CD4-positive, alpha-beta T cell treated with Interleukin-10 for 1 hour (primary cell): ENCODE measurements at regions not wholly inside any gene's neighbourhood (a gene's known extent, or its start where the extent isn't known, plus 50 kb on each side); places are given as distances from the start of the nearest gene placed in this dataset.

Source experiments
- DNase-seq: peaks from one replicate; pipeline ENCODE4 v3.0.0-alpha.2; 2020

DNA sequence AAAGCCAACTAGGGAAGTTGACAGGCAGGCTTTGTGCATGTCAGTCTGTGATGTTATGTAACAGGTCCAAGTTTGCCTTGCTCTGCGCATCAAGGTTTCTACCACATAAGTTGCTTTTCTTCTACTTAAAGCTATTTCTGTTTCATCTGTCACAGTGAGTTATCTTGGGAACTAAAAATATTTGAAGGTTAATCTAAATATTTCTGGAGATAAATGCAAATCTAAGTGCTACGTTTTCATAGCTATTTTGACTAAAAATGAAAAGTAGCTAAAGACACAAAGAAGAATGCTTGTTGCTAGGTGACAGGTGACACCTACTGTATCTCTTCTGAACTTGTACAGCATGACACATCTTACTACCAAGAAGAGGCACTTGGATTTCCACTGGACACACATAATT is 135.6 kb downstream of the KLF12 start:
- no peak for DNase-seq

DNA sequence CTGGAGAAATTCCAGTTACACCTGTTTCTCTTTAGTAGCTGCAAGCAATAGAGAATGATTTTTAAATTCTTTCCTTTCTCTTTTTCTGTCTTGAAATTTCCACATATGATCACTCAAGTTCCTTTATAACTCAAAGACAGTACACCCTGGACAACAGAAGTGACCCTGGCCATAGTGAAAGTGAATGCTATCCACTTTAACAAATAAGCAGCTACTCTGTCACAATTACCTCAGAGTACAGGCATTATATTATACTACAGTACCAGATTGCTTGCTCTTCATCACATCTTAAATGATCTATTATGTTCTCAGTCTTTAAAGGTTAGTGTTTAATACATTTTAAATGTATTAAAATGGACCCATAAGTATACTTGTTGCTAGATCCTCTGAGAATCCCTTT is 136.2 kb downstream of the KLF12 start:
- no peak for DNase-seq

DNA sequence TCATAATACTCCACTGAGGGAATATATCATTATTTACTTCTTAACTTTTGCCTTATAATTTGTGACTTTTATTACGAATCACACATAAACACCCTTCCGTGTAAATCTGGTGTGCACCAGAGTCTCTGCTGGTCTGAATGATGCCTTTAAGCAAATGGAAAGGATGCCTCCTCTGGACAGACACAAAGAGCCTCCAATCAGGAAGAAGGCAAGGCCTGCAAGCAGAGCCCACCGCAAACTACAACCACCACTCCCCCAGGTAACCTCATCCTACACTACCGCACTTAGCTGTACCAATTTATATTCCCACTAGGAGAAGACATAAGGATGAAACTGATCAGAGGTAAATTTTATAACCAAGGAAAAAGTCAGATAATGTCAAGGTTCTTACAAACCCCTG is 137.6 kb downstream of the KLF12 start:
- no peak for DNase-seq

DNA sequence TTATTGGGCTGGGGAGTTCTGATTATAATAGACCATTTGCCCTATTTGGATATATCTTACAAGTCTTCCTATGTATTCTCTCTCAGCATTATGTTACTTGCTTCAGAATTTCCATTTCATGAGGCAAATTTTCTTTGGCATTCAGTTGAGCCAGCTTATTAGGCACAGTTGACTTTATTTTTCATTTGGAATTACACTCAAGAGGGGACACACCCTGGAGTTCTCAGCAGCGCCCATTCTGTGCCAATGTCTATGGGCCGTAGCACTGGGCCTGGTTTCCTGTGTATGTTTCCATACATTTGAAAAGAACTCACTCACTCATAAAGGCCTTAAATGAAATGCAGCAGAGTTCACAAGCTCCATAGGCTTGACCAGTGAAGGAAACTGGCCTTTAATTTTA is 138.5 kb downstream of the KLF12 start:
- no peak for DNase-seq

DNA sequence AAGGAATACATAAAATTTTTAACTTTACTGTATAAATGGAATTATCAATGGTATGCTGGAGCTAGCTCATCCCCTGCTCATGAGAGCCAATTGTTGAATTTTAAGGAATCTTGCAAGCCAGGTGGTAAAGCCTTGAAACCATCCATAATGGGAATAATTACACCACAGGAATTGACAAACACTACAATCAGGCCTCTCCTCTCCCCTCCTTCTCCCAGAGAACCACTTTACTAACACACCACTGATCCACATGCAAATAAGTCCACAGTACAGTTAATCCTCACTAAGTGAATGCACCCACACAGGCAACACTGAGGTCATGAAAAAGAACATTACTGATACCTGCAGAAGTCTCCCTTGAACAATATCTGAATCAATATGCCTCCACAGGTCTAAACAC is 140.5 kb downstream of the KLF12 start:
- DNase-seq: no peak

DNA sequence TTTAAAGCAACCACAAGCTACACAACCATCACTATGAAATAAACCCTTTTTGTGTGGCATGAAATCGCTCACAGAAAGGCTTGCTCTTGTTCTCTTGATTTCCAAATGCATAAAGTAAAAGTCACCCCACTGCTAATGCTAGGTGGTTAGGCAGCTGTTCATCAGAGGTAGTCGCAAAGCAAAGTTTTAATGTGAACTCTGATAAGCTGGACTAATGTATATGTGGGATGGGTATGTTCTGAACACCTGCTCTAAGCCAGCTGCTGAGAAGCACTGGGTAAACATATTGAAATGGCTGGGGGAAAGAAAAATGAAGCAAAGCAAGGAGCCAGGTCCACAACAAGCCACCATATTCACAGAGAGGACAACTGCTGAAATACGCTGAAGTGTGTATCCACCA is 142.3 kb downstream of the KLF12 start:
- DNase-seq: no peak

DNA sequence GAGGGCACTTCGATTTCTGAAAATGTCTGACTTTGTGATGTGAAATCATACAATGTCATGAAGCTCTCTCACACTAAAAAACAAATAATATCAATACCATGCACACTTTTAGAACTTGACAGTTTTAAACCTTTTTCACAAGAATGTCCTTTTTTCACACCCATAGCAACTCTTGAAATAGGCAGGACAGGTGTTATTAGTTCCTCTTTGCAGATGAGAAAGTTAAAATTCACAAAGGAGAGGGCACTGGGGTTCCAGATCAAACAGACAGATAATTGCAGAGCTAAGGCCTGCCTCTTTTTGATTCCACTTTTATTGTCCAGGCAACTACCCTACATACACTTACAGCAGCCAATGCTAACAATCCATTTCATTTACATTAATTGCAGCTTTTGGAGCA is 142.8 kb downstream of the KLF12 start:
- no peak for DNase-seq

DNA sequence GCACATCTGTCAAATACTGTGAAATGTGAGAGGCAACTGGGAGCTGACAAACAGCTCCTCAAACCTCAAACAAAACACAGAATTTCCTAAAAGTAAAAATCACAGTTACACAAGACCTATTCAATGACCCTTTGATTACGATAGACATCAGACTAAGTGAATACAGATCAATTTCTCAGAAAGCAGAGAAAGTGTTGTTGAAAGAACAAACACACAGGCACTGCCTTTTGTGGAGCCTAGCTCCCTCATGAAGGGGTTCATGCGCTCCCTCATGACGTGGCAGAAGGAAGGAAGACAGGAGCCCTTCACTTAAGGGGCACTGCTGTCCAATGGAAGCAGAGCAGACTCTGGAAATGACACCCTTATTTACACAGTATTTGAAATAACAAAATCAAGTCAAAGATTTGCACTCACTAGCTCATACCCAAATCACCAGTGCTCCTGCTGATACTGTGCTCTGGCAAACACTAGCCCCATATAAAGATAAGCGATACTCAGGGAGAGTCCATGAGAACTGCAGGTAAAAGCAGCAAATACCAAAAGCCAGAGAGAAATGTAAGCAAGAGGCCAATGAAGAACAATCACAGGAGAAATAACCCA is 144.9 kb downstream of the KLF12 start:
- DNase-seq: no peak

DNA sequence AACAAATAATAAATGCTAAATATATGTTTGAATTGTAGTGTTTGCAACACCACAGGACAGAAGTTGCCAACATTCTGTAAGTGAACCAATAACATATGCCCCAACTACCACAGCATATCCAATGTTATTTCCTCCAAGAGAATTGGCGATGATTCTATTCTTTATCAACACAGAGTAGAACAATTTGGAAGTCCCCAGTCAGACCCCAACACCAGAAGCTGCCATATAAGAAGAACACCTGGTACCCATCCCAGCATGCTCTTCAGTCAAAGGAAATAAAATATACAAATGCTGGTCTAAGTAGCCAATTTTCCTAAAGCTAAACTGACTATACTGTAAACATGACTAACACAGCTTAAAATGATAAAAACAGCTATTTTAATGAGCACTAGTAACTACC is 145.7 kb downstream of the KLF12 start:
- DNase-seq: no peak

DNA sequence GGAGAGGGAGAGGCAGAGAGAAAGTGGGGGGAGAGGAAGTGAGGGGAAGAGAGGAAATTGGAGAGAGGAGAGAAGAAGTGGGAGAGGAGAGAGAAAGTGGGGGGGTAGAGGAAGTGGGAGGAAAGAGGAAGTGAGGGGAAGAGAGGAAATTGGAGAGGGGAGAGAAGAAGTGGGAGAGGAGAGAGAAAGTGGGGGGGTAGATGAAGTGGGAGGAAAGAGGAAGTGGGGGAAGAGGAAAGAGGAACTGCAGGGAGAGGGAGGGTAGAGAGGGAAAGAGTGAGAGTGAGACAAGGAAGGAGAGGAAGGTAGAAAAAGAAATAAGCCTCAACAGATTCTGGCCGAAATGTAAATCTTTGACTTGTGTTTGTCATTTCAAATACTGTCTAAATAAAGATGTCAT is 146.6 kb downstream of the KLF12 start:
- no peak for DNase-seq

DNA sequence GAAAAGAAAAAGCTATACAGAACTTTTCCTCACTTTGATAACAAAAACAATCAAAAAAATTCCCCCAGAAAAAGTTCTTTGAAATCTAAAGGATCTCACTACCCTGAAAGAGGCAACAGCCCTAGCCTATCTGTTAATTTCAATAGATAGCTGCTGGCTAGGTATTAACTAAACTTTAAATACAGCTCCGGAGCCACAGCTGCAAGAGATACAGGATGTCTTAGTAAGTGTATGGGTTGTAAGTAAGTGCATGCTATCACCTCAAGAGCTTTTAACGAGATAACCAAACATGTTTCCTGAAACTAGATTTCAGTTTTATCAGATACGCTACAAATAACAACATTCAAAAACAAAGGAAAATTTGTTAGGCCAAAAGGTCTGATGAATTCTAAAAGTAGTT is 148.4 kb downstream of the KLF12 start:
- peak; percentile 26 for DNase-seq

DNA sequence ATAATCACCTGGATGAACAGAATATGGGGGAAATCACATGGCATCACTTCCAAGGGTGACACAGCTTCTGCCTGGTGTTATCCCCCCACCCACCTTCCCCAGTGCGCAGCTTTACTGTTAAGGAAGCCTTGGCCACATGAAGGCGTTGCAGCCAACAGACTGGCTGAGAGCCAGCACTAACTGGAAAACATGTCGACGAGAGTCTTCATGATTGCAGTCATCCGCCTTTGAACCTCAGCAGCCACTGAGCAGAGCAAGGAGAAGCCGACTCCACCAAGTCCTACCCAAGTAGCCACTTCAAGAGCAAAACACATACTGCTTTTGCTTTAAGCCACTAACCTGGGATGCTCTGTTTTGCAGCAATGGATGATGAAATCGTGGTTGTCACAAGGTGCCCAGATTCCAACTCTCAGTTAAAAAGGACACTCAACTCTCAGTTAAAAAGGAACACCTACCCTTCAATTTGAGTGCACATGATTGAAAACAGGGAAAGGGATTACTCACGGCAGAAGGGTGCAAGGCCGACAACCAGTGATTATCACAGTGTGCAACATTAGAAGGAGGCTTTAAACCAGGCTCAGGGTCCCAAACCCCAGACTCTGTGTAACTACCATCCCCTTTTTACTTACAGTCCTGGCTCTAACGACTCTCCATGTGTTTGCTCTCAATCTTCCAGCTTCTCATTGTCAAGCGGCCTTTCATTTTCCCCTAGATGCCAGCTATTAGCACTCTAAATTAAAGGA is 149.1 kb downstream of the KLF12 start:
- DNase-seq: peak; percentile 79

DNA sequence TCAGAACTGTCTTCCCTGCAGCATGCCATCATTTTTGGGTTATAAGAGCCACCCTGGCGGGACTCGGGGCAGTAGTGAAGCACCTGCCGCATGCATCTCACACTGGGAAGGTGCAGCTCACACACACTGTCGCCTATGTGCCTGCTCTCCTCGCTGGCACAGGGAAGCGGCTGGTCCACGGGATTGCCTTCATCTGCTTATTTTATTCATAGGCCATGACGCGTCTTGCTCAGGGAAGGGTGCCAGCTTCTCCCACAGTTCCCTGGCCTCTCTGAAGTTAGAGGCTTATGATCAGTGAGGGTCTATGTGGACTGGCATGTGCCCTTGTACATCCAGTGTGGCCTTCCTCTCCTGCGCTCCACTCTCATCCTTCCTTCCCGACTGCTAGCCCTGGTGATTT is 150.0 kb downstream of the KLF12 start:
- no peak for DNase-seq

DNA sequence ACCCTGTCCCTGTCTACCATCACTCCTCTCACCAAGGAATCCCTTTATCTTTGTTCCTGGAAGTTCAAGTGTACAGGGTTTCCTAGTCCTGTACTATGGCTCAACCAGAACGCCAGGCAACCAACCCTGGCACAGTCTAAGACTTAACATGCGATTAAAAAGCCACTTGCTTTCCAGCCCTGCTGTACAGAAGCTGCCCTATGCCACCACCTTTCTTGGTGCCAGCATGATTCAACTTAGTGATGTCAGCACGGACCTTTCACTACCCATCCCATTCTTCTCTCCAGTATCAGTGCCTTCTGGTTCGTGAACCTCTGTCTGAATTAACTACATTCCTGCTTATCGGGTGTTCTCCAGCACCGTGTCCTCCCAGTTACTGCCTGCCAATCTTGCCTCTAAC is 151.1 kb downstream of the KLF12 start:
- no peak for DNase-seq

DNA sequence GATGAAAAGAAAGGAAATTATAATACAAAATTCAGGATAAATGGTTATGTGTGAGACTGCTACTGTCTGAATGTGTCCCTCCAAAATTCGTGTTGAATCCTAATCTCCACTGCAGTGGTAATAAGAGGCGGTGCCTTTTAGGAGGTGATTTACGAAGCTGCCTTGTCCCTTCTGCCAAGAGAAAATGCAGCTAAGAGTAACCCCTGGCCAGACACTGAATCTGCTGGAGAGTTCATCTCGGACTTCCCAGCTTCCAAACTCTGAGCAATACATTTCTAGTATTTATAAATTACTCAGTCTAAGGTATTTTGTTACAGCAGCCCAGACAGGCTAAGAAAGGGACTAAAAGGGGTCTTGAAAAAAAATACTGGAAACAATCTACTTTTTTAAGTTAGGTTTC is 152.6 kb downstream of the KLF12 start:
- no peak for DNase-seq

DNA sequence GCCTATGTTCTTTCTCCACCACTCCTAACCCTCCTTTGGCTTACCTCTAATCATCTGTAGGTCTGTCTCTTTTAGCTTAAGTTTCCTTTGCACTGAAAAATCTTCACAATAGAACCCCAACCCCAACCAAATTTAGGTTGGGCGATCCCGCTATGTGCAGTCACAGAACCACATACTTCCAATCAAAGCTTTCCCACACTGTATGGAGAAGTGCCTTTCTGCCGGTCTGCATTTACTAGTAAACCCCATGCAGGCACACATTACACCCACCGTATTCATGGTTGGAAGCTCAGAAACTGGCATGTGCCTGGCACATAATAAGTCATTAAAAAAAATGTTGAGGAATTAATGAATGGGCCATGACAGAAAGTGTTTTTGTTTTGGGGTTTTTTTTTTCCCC is 158.4 kb downstream of the KLF12 start:
- no peak for DNase-seq

DNA sequence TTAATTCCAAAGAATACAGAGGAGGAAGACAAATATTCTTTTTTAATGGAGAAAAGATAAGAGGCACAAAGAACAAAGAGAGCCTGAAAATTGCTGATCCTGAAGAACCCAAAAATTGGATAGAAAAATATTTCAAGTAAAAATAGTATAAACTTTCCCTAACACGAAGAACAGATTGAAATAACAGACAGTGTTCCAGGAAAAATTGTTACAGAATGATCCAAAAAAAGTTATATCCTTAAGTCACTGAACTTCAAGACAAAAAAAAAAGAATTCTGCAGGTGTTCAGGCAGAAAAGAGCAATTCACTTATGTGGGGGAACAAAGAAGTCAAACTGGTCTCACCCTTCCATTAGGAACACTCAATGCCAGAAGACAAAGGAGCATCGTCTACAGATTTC is 160.2 kb downstream of the KLF12 start:
- no peak for DNase-seq

DNA sequence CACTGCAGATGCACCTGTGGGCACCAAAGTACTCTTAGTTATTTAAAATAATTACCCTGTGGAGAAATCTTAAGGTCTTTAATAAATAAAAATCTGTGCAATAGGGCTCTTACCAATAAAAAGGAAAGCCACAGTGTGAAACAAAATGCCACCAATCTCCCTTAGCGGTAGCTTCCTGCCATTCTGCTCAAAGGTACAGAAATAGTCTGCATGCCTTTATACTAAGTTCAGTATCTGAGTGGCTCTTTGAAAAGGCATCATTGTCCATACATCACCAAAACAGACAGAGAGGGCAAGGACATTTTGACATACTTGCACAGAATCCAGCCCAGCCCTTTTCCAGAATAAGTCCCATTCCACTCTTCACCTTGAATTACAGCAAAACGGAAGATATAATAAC is 161.0 kb downstream of the KLF12 start:
- DNase-seq: peak; percentile 15

DNA sequence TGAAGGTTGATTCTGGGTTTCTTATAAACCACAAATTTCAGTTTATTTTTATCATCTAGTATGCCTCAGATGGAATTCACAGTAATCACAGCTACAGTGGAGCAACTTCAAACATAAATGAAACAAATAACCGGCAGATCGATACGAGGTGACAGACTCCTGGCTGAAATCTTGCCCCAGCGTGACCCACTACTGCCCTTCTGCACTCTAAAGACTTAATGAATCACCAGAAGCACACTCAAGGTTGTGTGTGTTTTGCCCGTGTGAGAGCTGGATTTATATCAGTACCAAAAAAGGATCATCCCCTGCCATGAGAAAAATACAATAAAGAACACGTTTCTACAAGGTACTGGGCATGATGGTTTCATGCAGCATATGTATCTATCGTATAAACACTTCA is 161.7 kb downstream of the KLF12 start:
- no peak for DNase-seq

DNA sequence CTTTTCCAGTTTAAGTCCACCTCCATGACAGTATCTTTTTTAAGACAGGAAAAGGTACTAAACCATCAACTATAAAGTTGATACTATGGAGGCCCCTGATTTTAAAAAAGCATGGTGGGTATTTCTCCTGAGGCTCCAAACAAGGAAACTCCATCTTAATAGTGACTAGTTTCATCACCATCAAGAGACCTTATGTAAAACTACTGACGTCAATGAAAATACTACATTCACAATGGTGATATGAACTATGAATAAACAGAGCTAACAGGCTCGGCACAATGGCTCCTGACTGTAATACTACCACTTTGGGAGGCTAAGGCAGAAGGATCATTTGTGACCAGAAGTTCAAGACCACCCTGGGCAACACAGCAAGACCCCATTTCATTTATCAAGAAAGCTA is 162.7 kb downstream of the KLF12 start:
- no peak for DNase-seq

DNA sequence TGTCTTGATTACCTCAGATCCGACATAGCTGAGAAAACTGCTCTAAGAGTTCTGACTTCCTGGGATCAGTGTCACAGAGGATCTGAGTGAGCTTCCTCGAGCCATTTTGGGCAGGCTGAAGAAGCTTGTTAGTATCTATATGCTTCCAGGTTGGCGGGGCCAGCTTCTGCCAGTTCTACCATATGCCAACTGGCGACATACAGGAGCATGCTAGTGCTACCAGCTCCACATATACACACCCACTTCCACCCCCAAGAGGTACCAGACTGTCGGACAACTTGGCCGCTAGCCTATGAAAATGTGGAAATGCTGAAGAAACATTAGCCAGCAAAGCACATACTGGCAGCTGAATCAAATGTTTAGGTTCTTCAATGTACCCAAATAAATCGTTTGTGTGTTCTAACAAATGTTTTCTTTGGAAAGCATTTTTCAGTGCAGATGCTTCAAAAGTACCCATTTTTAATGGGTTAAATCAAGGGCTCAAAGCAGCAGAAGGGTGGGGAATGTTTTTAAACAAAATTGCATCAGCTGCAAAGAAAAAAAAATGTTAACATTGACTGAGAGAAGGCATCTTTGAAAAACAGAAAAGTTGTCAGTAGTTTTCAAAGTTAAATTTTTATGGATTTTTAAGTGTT is 163.7 kb downstream of the KLF12 start:
- no peak for DNase-seq

DNA sequence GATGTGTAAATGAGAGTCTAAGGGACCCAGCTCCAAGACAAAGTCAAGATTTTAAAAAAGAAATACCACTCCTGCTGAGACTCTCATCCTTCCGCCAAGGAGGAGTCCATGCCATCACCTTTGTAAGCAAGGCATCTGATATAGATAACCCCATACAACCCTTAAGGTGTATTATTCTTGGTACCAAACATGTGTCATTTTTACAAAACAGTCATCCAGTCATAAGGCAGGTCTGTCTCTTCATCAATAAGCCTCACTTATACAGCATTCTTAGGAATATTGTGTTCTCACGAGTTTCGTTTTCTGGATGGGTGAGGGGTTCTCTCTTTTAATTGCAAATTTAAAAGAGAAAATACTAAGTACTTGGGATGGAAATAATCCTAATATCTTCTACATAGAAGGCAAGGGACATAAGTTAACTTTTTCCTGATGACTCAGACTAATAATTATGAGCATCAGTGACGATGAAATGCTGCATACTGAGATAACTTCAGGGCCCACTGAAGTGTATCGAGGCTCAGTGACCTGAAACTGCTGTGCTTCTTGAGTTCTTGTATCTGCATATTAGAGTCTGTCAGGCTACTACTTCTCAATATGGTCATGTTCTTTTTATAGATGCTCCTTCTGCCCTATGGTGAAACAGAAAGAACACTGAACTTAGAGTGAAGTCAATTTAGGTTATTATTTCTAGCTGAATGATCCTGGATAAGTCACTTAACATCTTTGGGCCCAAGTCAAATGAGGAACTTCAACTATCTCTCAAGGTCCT is 166.6 kb downstream of the KLF12 start:
- no peak for DNase-seq

DNA sequence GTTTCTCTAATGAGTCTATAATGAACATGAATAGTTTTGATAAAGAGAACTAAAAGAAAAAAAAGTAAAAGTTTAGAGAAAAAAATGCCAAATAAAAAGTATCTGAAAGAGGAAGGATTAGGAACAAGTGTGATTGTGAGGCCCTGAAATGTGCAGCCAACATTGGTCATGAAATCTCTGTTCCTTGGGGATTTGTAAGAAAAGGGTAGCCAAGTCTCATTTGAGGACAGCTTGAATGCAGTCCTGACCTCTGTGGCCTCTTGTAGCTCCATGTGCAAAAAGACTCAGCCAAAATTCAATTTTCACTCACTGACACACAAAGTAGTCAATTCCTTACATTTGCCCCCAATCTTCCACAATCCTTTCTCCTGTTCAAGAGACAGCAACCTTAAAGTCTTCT is 167.9 kb downstream of the KLF12 start:
- no peak for DNase-seq

DNA sequence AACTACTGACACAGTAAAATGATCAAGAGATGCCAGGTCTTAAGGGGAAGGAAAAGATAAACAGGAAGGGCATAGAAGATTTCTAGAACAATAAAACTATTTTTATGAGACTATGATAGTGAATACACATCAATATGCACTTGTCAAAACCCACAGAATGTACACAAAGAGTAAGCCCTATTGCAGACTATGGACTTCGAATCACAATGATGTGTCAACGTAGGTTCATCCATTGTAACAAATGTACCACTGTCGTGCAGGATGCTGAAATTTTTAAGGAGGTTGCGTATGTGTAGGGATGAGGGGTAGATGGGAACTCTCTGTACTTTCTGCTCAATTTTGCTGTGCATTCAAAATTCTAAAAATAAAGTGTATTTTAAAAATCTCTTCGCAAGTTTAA is 171.9 kb downstream of the KLF12 start:
- DNase-seq: no peak
